Activated CD4-positive, alpha-beta memory T cell treated with anti-CD3 and anti-CD28 coated beads for 36 hours (primary cell): ENCODE measurements at regions not wholly inside any gene's neighbourhood (a gene's known extent, or its start where the extent isn't known, plus 50 kb on each side); places are given as distances from the start of the nearest gene placed in this dataset.

ENCODE experiments used
- CTCF ChIA-PET: fragments of 350-600 bp; sonication (Branson Sonifier 250); formaldehyde crosslinking; loops from one replicate; lab custom pipeline; 2021; ENCODE audit warnings: antibody characterized with exemption, inconsistent platforms; lab: Charles Lee
- POLR2A ChIA-PET: fragments of 350-600 bp; sonication (Branson Sonifier 250); formaldehyde crosslinking; loops from one replicate; lab custom pipeline; 2021; ENCODE audit warnings: antibody characterized with exemption; lab: Charles Lee
- DNase-seq: peaks from one replicate; pipeline ENCODE4 v3.0.0-alpha.2; 2020
- H3K27ac Mint-ChIP-seq: one replicate; pipeline ENCODE4 v1.8.0; 2021; ENCODE audit warnings: mixed read lengths
- H3K27me3 Mint-ChIP-seq: one replicate; pipeline ENCODE4 v1.8.0; 2021; ENCODE audit warnings: mixed read lengths
- H3K36me3 Mint-ChIP-seq: one replicate; pipeline ENCODE4 v1.8.0; 2021; ENCODE audit warnings: mixed read lengths
- H3K4me1 Mint-ChIP-seq: one replicate; pipeline ENCODE4 v1.8.0; 2021; ENCODE audit warnings: low read depth, mixed read lengths
- H3K4me3 Mint-ChIP-seq: one replicate; pipeline ENCODE4 v1.8.0; 2021; ENCODE audit warnings: mild to moderate bottlenecking, mixed read lengths
- H3K9me3 Mint-ChIP-seq: one replicate; pipeline ENCODE4 v1.8.0; 2021; ENCODE audit warnings: mixed read lengths
- intact Hi-C: fragments of 100-400 bp; cut with micrococcal nuclease; formaldehyde crosslinking; loops from one replicate; pipeline ENCODE4 v1.15.1; 2023

- Mint-ChIP-seq H3K4me1 (no peaks in the 10 kb centered on the region), H3K4me3 (no peak overlapping the region), H3K36me3 (no peaks in the 10 kb centered on the region), H3K27ac (no peak overlapping the region), H3K27me3 (peaks cover 12% of the 10 kb centered on the region), H3K9me3 (no peaks in the 10 kb centered on the region)
- ChIA-PET CTCF (no interaction called here), POLR2A (no interaction called here)
- DNase-seq: no peak
- intact Hi-C loops: no loop called here
Measured at GRCh38 chr3:127369356-127369935, 81.6 kb upstream of the PRR20G start.

- Mint-ChIP-seq H3K4me1 (no peaks in the 10 kb centered on the region), H3K4me3 (no peak overlapping the region), H3K27ac (no peak overlapping the region), H3K27me3 (peaks cover 12% of the 10 kb centered on the region), H3K36me3 (no peaks in the 10 kb centered on the region), H3K9me3 (no peaks in the 10 kb centered on the region)
- POLR2A ChIA-PET: no interaction called here
- DNase-seq: no peak
- CTCF ChIA-PET: no interaction called here
- intact Hi-C loops: no loop called here
Measured at GRCh38 chr3:127368186-127369032, 80.6 kb upstream of the PRR20G start.

GRCh38 chr3:127367593-127367992 is 79.7 kb upstream of the PRR20G start:
- CTCF ChIA-PET: no interaction called here
- intact Hi-C loops: no loop called here
- POLR2A ChIA-PET: no interaction called here
- Mint-ChIP-seq H3K27ac (no peak overlapping the region), H3K36me3 (no peaks in the 10 kb centered on the region), H3K4me3 (no peak overlapping the region), H3K4me1 (no peaks in the 10 kb centered on the region), H3K9me3 (no peaks in the 10 kb centered on the region), H3K27me3 (peaks cover 12% of the 10 kb centered on the region)
- no peak for DNase-seq

- Mint-ChIP-seq H3K27ac (no peak overlapping the region), H3K9me3 (no peaks in the 10 kb centered on the region), H3K4me1 (no peaks in the 10 kb centered on the region), H3K36me3 (no peaks in the 10 kb centered on the region), H3K4me3 (no peak overlapping the region), H3K27me3 (peaks cover 12% of the 10 kb centered on the region)
- DNase-seq: no peak
- ChIA-PET CTCF (interaction anchor here (0.7 kb wide), 1 partner anchor 611 kb away, joined by 3 read pairs; no protein-coding TSS in a partner anchor), POLR2A (no interaction called here)
- intact Hi-C loops: no loop called here
Measured at GRCh38 chr3:127366383-127366782, 78.5 kb upstream of the PRR20G start.

- Mint-ChIP-seq H3K9me3 (no peaks in the 10 kb centered on the region), H3K4me1 (no peaks in the 10 kb centered on the region), H3K27me3 (peaks cover 10% of the 10 kb centered on the region), H3K27ac (no peak overlapping the region), H3K4me3 (no peak overlapping the region), H3K36me3 (no peaks in the 10 kb centered on the region)
- ChIA-PET CTCF (interaction anchor here (0.7 kb wide), 1 partner anchor 610 kb away, joined by 3 read pairs; no protein-coding TSS in a partner anchor), POLR2A (no interaction called here)
- intact Hi-C loops: no loop called here
- DNase-seq: no peak
Measured at GRCh38 chr3:127365163-127365798, 77.4 kb upstream of the PRR20G start.

GRCh38 chr3:127363891-127364290 is 76.0 kb upstream of the PRR20G start:
- intact Hi-C loops: no loop called here
- POLR2A ChIA-PET: no interaction called here
- no peaks in the 10 kb centered on the region for H3K9me3 Mint-ChIP-seq
- no peaks in the 10 kb centered on the region for H3K4me1 Mint-ChIP-seq
- H3K27me3 Mint-ChIP-seq: peaks cover 9% of the 10 kb centered on the region
- no peak overlapping the region for H3K4me3 Mint-ChIP-seq
- H3K27ac Mint-ChIP-seq: no peak overlapping the region
- no peak for DNase-seq
- H3K36me3 Mint-ChIP-seq: no peaks in the 10 kb centered on the region
- CTCF ChIA-PET: no interaction called here

GRCh38 chr3:127363171-127363570 is 75.3 kb upstream of the PRR20G start:
- no peak overlapping the region for H3K27ac Mint-ChIP-seq
- H3K27me3 Mint-ChIP-seq: peaks cover 9% of the 10 kb centered on the region
- no peak overlapping the region for H3K4me3 Mint-ChIP-seq
- ChIA-PET POLR2A (no interaction called here), CTCF (no interaction called here)
- no peaks in the 10 kb centered on the region for H3K36me3 Mint-ChIP-seq
- DNase-seq: no peak
- H3K4me1 Mint-ChIP-seq: no peaks in the 10 kb centered on the region
- no peaks in the 10 kb centered on the region for H3K9me3 Mint-ChIP-seq
- intact Hi-C loops: no loop called here

GRCh38 chr3:127360647-127361046 is 72.8 kb upstream of the PRR20G start:
- ChIA-PET CTCF (no interaction called here), POLR2A (no interaction called here)
- Mint-ChIP-seq H3K4me3 (no peak overlapping the region), H3K4me1 (no peaks in the 10 kb centered on the region), H3K27me3 (peaks cover 3% of the 10 kb centered on the region), H3K27ac (no peak overlapping the region), H3K9me3 (peaks cover 12% of the 10 kb centered on the region), H3K36me3 (no peaks in the 10 kb centered on the region)
- no peak for DNase-seq
- intact Hi-C loops: no loop called here

- H3K4me3 Mint-ChIP-seq: no peak overlapping the region
- ChIA-PET POLR2A (no interaction called here), CTCF (no interaction called here)
- H3K36me3 Mint-ChIP-seq: no peaks in the 10 kb centered on the region
- DNase-seq: no peak
- H3K27ac Mint-ChIP-seq: no peak overlapping the region
- H3K27me3 Mint-ChIP-seq: no peaks in the 10 kb centered on the region
- intact Hi-C loops: no loop called here
- no peaks in the 10 kb centered on the region for H3K4me1 Mint-ChIP-seq
- H3K9me3 Mint-ChIP-seq: peaks cover 15% of the 10 kb centered on the region
Measured at GRCh38 chr3:127358641-127359040, 70.8 kb upstream of the PRR20G start.

GRCh38 chr3:127356381-127356780 is 68.5 kb upstream of the PRR20G start:
- Mint-ChIP-seq H3K9me3 (peaks cover 15% of the 10 kb centered on the region), H3K4me3 (no peak overlapping the region), H3K4me1 (no peaks in the 10 kb centered on the region), H3K36me3 (no peaks in the 10 kb centered on the region), H3K27me3 (peaks cover 2% of the 10 kb centered on the region), H3K27ac (no peak overlapping the region)
- ChIA-PET POLR2A (no interaction called here), CTCF (no interaction called here)
- no peak for DNase-seq
- intact Hi-C loops: no loop called here

- intact Hi-C loops: no loop called here
- ChIA-PET POLR2A (no interaction called here), CTCF (no interaction called here)
- no peaks in the 10 kb centered on the region for H3K4me1 Mint-ChIP-seq
- H3K9me3 Mint-ChIP-seq: peaks cover 15% of the 10 kb centered on the region
- DNase-seq: no peak
- H3K36me3 Mint-ChIP-seq: no peaks in the 10 kb centered on the region
- no peak overlapping the region for H3K27ac Mint-ChIP-seq
- peaks cover 5% of the 10 kb centered on the region for H3K27me3 Mint-ChIP-seq
- no peak overlapping the region for H3K4me3 Mint-ChIP-seq
Measured at GRCh38 chr3:127354761-127355160, 66.9 kb upstream of the PRR20G start.

- no peak overlapping the region for H3K27ac Mint-ChIP-seq
- H3K9me3 Mint-ChIP-seq: peaks cover 15% of the 10 kb centered on the region
- ChIA-PET CTCF (no interaction called here), POLR2A (no interaction called here)
- no peaks in the 10 kb centered on the region for H3K4me1 Mint-ChIP-seq
- intact Hi-C loops: no loop called here
- H3K4me3 Mint-ChIP-seq: no peak overlapping the region
- H3K36me3 Mint-ChIP-seq: no peaks in the 10 kb centered on the region
- peaks cover 5% of the 10 kb centered on the region for H3K27me3 Mint-ChIP-seq
- no peak for DNase-seq
Measured at GRCh38 chr3:127352612-127353011, 64.8 kb upstream of the PRR20G start.
